ENCODE measurements at regions not wholly inside any gene's neighbourhood (a gene's known extent, or its start where the extent isn't known, plus 50 kb on each side); places are given as distances from the start of the nearest gene placed in this dataset.

GRCh38 chr2:12299431-12299830 lies 417.3 kb upstream of the TRIB2 start:
- ATAC-seq = no peak

- no peak for ATAC-seq
These were observed 416.6 kb upstream of the TRIB2 start for GRCh38 chr2:12300019-12300602.

- no peak for ATAC-seq
These were observed 415.8 kb upstream of the TRIB2 start for GRCh38 chr2:12300927-12301326.

GRCh38 chr2:12302140-12302539 lies 414.6 kb upstream of the TRIB2 start:
- ATAC-seq = no peak

- no peak for ATAC-seq
These were observed 414.0 kb upstream of the TRIB2 start for GRCh38 chr2:12302691-12303090.

GRCh38 chr2:12303181-12304030 lies 413.3 kb upstream of the TRIB2 start:
- ATAC-seq = peak; percentile 32 to 48

GRCh38 chr2:12304564-12305171 lies 412.1 kb upstream of the TRIB2 start:
- ATAC-seq = no peak

GRCh38 chr2:12305931-12306330 lies 410.8 kb upstream of the TRIB2 start:
- ATAC-seq = no peak

GRCh38 chr2:12310399-12310798 lies 406.3 kb upstream of the TRIB2 start:
- no peak for ATAC-seq

GRCh38 chr2:12313445-12314126 lies 403.1 kb upstream of the TRIB2 start:
- no peak for ATAC-seq

GRCh38 chr2:12314127-12314760 lies 402.5 kb upstream of the TRIB2 start:
- ATAC-seq = no peak

- no peak for ATAC-seq
These were observed 401.5 kb upstream of the TRIB2 start for GRCh38 chr2:12315224-12315623.

GRCh38 chr2:12316476-12316875 lies 400.3 kb upstream of the TRIB2 start:
- no peak for ATAC-seq

GRCh38 chr2:12317286-12317685 lies 399.4 kb upstream of the TRIB2 start:
- no peak for ATAC-seq

- ATAC-seq = no peak
These were observed 398.8 kb upstream of the TRIB2 start for GRCh38 chr2:12317814-12318426.

GRCh38 chr2:12318427-12319057 lies 398.2 kb upstream of the TRIB2 start:
- no peak for ATAC-seq

GRCh38 chr2:12320027-12320734 lies 396.6 kb upstream of the TRIB2 start:
- ATAC-seq = no peak

- ATAC-seq = no peak
These were observed 395.6 kb upstream of the TRIB2 start for GRCh38 chr2:12320991-12321641.

- ATAC-seq = no peak
These were observed 394.9 kb upstream of the TRIB2 start for GRCh38 chr2:12321886-12322285.

GRCh38 chr2:12325806-12326205 lies 390.9 kb upstream of the TRIB2 start:
- no peak for ATAC-seq
